GM23248 (cell line): ENCODE measurements at regions not wholly inside any gene's neighbourhood (a gene's known extent, or its start where the extent isn't known, plus 50 kb on each side); places are given as distances from the start of the nearest gene placed in this dataset.

ENCODE experiments used
- DNase-seq: peaks from one replicate; pipeline ENCODE4 v3.0.0-alpha.2; 2015
- H2AFZ ChIP-seq: fragments of 200-600 bp; sonication (generic); 2 replicates; pipeline ENCODE4 v1.6.1; 2016; ENCODE audit warnings: antibody characterized with exemption
- H3F3A ChIP-seq: fragments of 200-600 bp; sonication (generic); 2 replicates; pipeline ENCODE4 v1.6.1; 2016; ENCODE audit warnings: mild to moderate bottlenecking, antibody characterized with exemption, mixed run types; ENCODE audit not compliant: insufficient read depth
- H3K27ac ChIP-seq: fragments of 200-600 bp; sonication (generic); 2 replicates; pipeline ENCODE4 v1.5.1; 2016; ENCODE audit warnings: mild to moderate bottlenecking
- H3K27me3 ChIP-seq: fragments of 200-600 bp; sonication (generic); replicated peaks from 2 replicates; pipeline ENCODE4 v1.6.1; 2016; ENCODE audit warnings: mild to moderate bottlenecking; ENCODE audit not compliant: insufficient read depth
- H3K36me3 ChIP-seq: fragments of 200-600 bp; sonication (generic); 2 replicates; pipeline ENCODE4 v1.6.1; 2016; ENCODE audit warnings: low read depth, mild to moderate bottlenecking
- H3K4me1 ChIP-seq: fragments of 200-600 bp; sonication (generic); 2 replicates; pipeline ENCODE4 v1.6.1; 2016; ENCODE audit warnings: mild to moderate bottlenecking; ENCODE audit not compliant: insufficient read depth
- H3K4me2 ChIP-seq: fragments of 200-600 bp; sonication (generic); one replicate; pipeline ENCODE4 v1.6.1; 2016; ENCODE audit warnings: mild to moderate bottlenecking; ENCODE audit not compliant: unreplicated experiment
- H3K4me3 ChIP-seq: fragments of 200-600 bp; sonication (generic); 2 replicates; pipeline ENCODE4 v1.5.1; 2016; ENCODE audit warnings: mild to moderate bottlenecking
- H3K79me2 ChIP-seq: fragments of 200-600 bp; sonication (generic); 2 replicates; pipeline ENCODE4 v1.6.1; 2016; ENCODE audit warnings: mild to moderate bottlenecking; ENCODE audit not compliant: insufficient read depth
- H3K9ac ChIP-seq: fragments of 200-600 bp; sonication (generic); 2 replicates; pipeline ENCODE4 v1.6.1; 2016; ENCODE audit warnings: mild to moderate bottlenecking
- H3K9me2 ChIP-seq: fragments of 200-600 bp; sonication (generic); 2 replicates; pipeline ENCODE4 v1.6.1; 2016; ENCODE audit warnings: mixed run types, mild to moderate bottlenecking, moderate library complexity; ENCODE audit not compliant: insufficient read depth
- H3K9me3 ChIP-seq: fragments of 200-600 bp; sonication (generic); one replicate; pipeline ENCODE4 v1.6.1; 2017; ENCODE audit warnings: low read depth
- H4K20me1 ChIP-seq: fragments of 200-600 bp; sonication (generic); 2 replicates; pipeline ENCODE4 v1.6.0; 2016; ENCODE audit not compliant: insufficient read depth
- EZH2 ChIP-seq: fragments of 200-600 bp; sonication (generic); IDR thresholded peaks from 2 replicates; pipeline ENCODE4 v1.6.1; 2018; ENCODE audit warnings: antibody characterized with exemption, mild to moderate bottlenecking; ENCODE audit not compliant: insufficient read depth, poor library complexity, severe bottlenecking
- EZH2phosphoT487 ChIP-seq: fragments of 200-600 bp; sonication (generic); IDR thresholded peaks from 2 replicates; pipeline ENCODE4 v1.6.1; 2018; ENCODE audit warnings: antibody characterized with exemption, moderate library complexity, mild to moderate bottlenecking, low read depth; ENCODE audit not compliant: insufficient read depth
- WGBS, 2 experiments: methylation state at CpG; one replicate each; pipeline ENCODE4 v1.1.6; 2015 to 2017; ENCODE audit warnings: low lambda C conversion rate in 2 of 2, low coverage in 1 of 2; ENCODE audit errors: missing lambda C conversion rate in 2 of 2; 5-methylcytosine and 5-hydroxymethylcytosine counted together
- in situ Hi-C: fragments of 300-500 bp; cut with MboI; formaldehyde crosslinking; loops from 2 replicates; pipeline ENCODE4 v1.15.0; 2020

GRCh38 chr6:7034055-7034454, 73.7 kb upstream of the RREB1 start:
- Histone ChIP-seq H3K9me3 (no peaks in the 10 kb centered on the region), H4K20me1 (no peaks in the 10 kb centered on the region), H3F3A (no peaks in the 10 kb centered on the region), H3K9me2 (no peaks in the 10 kb centered on the region), H2AFZ (no peak overlapping the region), H3K27me3 (peaks cover 11% of the 10 kb centered on the region; the same call in 1 of the 2 replicates), H3K79me2 (no peaks in the 10 kb centered on the region), H3K27ac (no peak overlapping the region), H3K4me1 (no peaks in the 10 kb centered on the region), H3K4me3 (no peak overlapping the region), H3K36me3 (no peaks in the 10 kb centered on the region), H3K4me2 (no peak overlapping the region), H3K9ac (no peak overlapping the region)
- 27 to 47% methylated on average over 1 of the region's 1 CpG for WGBS, 2 experiments
- DNase-seq, result no peak
- TF ChIP-seq EZH2, result no peak
- no peak for TF ChIP-seq EZH2phosphoT487
- in situ Hi-C loops, result no loop called here

- no peak for DNase-seq
- no peak overlapping the region for H3K27ac ChIP-seq
- no peak for TF ChIP-seq EZH2phosphoT487
- H3K4me2 ChIP-seq, result no peak overlapping the region
- no peaks in the 10 kb centered on the region for H3K79me2 ChIP-seq
- 67 to 80% methylated on average over 2 of the region's 2 CpGs for WGBS, 2 experiments
- H3K36me3 ChIP-seq, result no peaks in the 10 kb centered on the region
- no peaks in the 10 kb centered on the region for H3F3A ChIP-seq
- H3K27me3 ChIP-seq, result peaks cover 11% of the 10 kb centered on the region; the same call in 1 of the 2 replicates
- H4K20me1 ChIP-seq, result no peaks in the 10 kb centered on the region
- H3K9me3 ChIP-seq, result no peaks in the 10 kb centered on the region
- H3K9me2 ChIP-seq, result no peaks in the 10 kb centered on the region
- H3K4me1 ChIP-seq, result no peaks in the 10 kb centered on the region
- H3K4me3 ChIP-seq, result no peak overlapping the region
- no peak overlapping the region for H3K9ac ChIP-seq
- in situ Hi-C loops, result no loop called here
- no peak overlapping the region; the same call in 1 of the 2 replicates for H2AFZ ChIP-seq
Observed at GRCh38 chr6:7035837-7036249, 71.9 kb upstream of the RREB1 start.

GRCh38 chr6:7041511-7042026, 66.2 kb upstream of the RREB1 start:
- H3K4me2 ChIP-seq, result no peak overlapping the region
- DNase-seq, result no peak
- H3F3A ChIP-seq, result no peaks in the 10 kb centered on the region
- WGBS, 2 experiments, result 93 to 94% methylated on average over 3 of the region's 3 CpGs
- no peaks in the 10 kb centered on the region for H3K79me2 ChIP-seq
- H3K9ac ChIP-seq, result no peak overlapping the region
- H2AFZ ChIP-seq, result peak overlapping the region; percentile 70; the same call in 1 of the 2 replicates
- no peaks in the 10 kb centered on the region for H3K9me3 ChIP-seq
- H3K27me3 ChIP-seq, result no peaks in the 10 kb centered on the region
- in situ Hi-C loops, result no loop called here
- no peak overlapping the region for H3K4me3 ChIP-seq
- H3K9me2 ChIP-seq, result no peaks in the 10 kb centered on the region
- H3K4me1 ChIP-seq, result no peaks in the 10 kb centered on the region
- no peaks in the 10 kb centered on the region for H4K20me1 ChIP-seq
- H3K36me3 ChIP-seq, result no peaks in the 10 kb centered on the region
- H3K27ac ChIP-seq, result no peak overlapping the region
- TF ChIP-seq EZH2 (no peak), EZH2phosphoT487 (no peak)

- H2AFZ ChIP-seq, result peak overlapping the region; percentile 70; the same call in 1 of the 2 replicates
- no peaks in the 10 kb centered on the region for H4K20me1 ChIP-seq
- H3K4me2 ChIP-seq, result no peak overlapping the region
- peak; percentile 15 for DNase-seq
- H3K36me3 ChIP-seq, result no peaks in the 10 kb centered on the region
- H3K4me1 ChIP-seq, result no peaks in the 10 kb centered on the region
- 69 to 71% methylated on average over 12 of the region's 12 CpGs for WGBS, 2 experiments
- TF ChIP-seq EZH2 (no peak), EZH2phosphoT487 (no peak)
- no peak overlapping the region for H3K27ac ChIP-seq
- no peaks in the 10 kb centered on the region for H3K79me2 ChIP-seq
- in situ Hi-C loops, result no loop called here
- H3K4me3 ChIP-seq, result no peak overlapping the region
- no peaks in the 10 kb centered on the region for H3F3A ChIP-seq
- no peak overlapping the region for H3K9ac ChIP-seq
- no peaks in the 10 kb centered on the region for H3K27me3 ChIP-seq
- H3K9me2 ChIP-seq, result no peaks in the 10 kb centered on the region
- H3K9me3 ChIP-seq, result no peaks in the 10 kb centered on the region
Observed at GRCh38 chr6:7042056-7042653, 65.6 kb upstream of the RREB1 start.
